Spleen (tissue), 11 donors: ENCODE measurements at regions not wholly inside any gene's neighbourhood (a gene's known extent, or its start where the extent isn't known, plus 50 kb on each side); places are given as distances from the start of the nearest gene placed in this dataset.
"Not testable (repeated sequence)": the region's sequence is repeated elsewhere in the genome, so short reads cannot be mapped to it uniquely, and the experiment has no call there.

ENCODE experiments used
- DNase-seq: peaks from one replicate; pipeline ENCODE4 v3.0.0-alpha.2; 2020
- H3K27ac ChIP-seq, 8 donors: fragments of 200-600 bp; sonication (generic) in 7 of 8; 1 replicate in 4 of 8; 2 replicates in 4 of 8; pipeline versions ENCODE4 v1.5.0 to v1.8.0; 2016 to 2021; ENCODE audit warnings: inconsistent platforms in 4 of 8, mild to moderate bottlenecking in 4 of 8, moderate library complexity in 1 of 8
- H3K27me3 ChIP-seq, 7 donors: fragments of 200-600 bp; sonication (generic) in 6 of 7; replicated peaks in 1 of 7; 1 replicate in 4 of 7; 2 replicates in 3 of 7; pipeline versions ENCODE4 v1.5.0 to v1.8.0; 2016 to 2021; ENCODE audit warnings: inconsistent platforms in 3 of 7, mild to moderate bottlenecking in 1 of 7
- H3K36me3 ChIP-seq, 6 donors: fragments of 200-600 bp; sonication (generic) in 5 of 6; 1 replicate in 4 of 6; 2 replicates in 2 of 6; pipeline versions ENCODE4 v1.5.0 to v1.8.0; 2016 to 2021; ENCODE audit warnings: inconsistent platforms in 2 of 6
- H3K4me1 ChIP-seq, 6 donors: fragments of 200-600 bp; sonication (generic) in 5 of 6; 1 replicate in 3 of 6; 2 replicates in 3 of 6; pipeline versions ENCODE4 v1.5.0 to v1.8.0; 2016 to 2021; ENCODE audit warnings: inconsistent platforms in 3 of 6
- H3K4me3 ChIP-seq, 8 donors: fragments of 200-600 bp; sonication (generic) in 7 of 8; 1 replicate in 4 of 8; 2 replicates in 4 of 8; pipeline versions ENCODE4 v1.5.0 to v1.8.0; 2016 to 2021; ENCODE audit warnings: inconsistent platforms in 4 of 8, mild to moderate bottlenecking in 4 of 8, moderate library complexity in 2 of 8
- H3K9me3 ChIP-seq, 8 donors: fragments of 200-600 bp; sonication (generic) in 7 of 8; 1 replicate in 4 of 8; 2 replicates in 4 of 8; pipeline versions ENCODE4 v1.5.0 to v1.8.0; 2016 to 2021; ENCODE audit warnings: inconsistent platforms in 4 of 8
- CTCF ChIP-seq, 11 experiments: fragments of 200-600 bp in 7 of 11; fragments of 450-650 bp in 4 of 11; sonication (generic) in 4 of 11; IDR thresholded peaks in 8 of 11; conservative IDR thresholded peaks in 3 of 11; 1 replicate in 7 of 11; 2 replicates in 4 of 11; pipeline versions ENCODE4 v1.4.0 to v1.8.0; 2016 to 2021; ENCODE audit warnings: antibody characterized with exemption in 11 of 11, inconsistent platforms in 4 of 11, mild to moderate bottlenecking in 1 of 11
- POLR2A ChIP-seq, 3 donors: fragments of 450-650 bp; IDR thresholded peaks; one replicate each; pipeline ENCODE4 v1.5.1; 2017; ENCODE audit warnings: antibody characterized with exemption in 3 of 3, mild to moderate bottlenecking in 1 of 3
- POLR2AphosphoS5 ChIP-seq, 3 donors: sonication (generic); formaldehyde crosslinking; IDR thresholded peaks; one replicate each; pipeline ENCODE4 v1.5.1; 2017; ENCODE audit warnings: antibody characterized with exemption in 3 of 3
- WGBS, 5 donors: extraction: QIAGEN DNeasy Blood & Tissue Kit in 3 of 5; methylation state at CpG; one replicate each; pipeline versions ENCODE4 v1.1.5 to v1.1.7; 2013 to 2018; 5-methylcytosine and 5-hydroxymethylcytosine counted together
- intact Hi-C: fragments of 100-400 bp; cut with DNase I; formaldehyde crosslinking; loops from one replicate; pipeline ENCODE4 v1.15.0; 2023; ENCODE audit warnings: low total_unique reads
- donor health status: healthy with polysubstance abuse.
- donor health status: DM: no; HTN: no; CAD: no; lungs with moderate emphysema.
- donor health status: DM: no; HTN: no; CAD: no.
- donor health status: Bipolar disorder and iron deficiency.
- donor health status: healthy.
- donor health status: DM: no; HTN: no; CAD: no.
- donor health status: DM: yes; HTN: yes; CAD: no.

GRCh38 chr10:8283986-8284385, 229.5 kb downstream of the GATA3 start:
- 88 to 95% (median 91%) methylated on average over 11 of the region's 11 CpGs for WGBS, 5 donors
- no peak overlapping the region for H3K4me3 ChIP-seq
- H3K27ac ChIP-seq: no peak overlapping the region
- no peaks in the 10 kb centered on the region for H3K4me1 ChIP-seq
- H3K27me3 ChIP-seq: peaks cover 0 to 14% (median 0%) of the 10 kb centered on the region in 7 donors
- no peak for DNase-seq
- no peaks in the 10 kb centered on the region for H3K36me3 ChIP-seq
- H3K9me3 ChIP-seq: no peaks in the 10 kb centered on the region
- TF ChIP-seq CTCF (IDR thresholded peaks at IDR 0.05 in 8 of 11, conservative IDR thresholded peaks at IDR 0.05 in 3 of 11) (no peak), POLR2A (IDR thresholded peaks at IDR 0.05) (no peak), POLR2AphosphoS5 (IDR thresholded peaks at IDR 0.05) (no peak)
- intact Hi-C loops: no loop called here

GRCh38 chr10:8285970-8286369, 231.5 kb downstream of the GATA3 start:
- H3K4me3 ChIP-seq, H3K9me3 ChIP-seq, H3K36me3 ChIP-seq, DNase-seq, H3K27me3 ChIP-seq, intact Hi-C loops, H3K27ac ChIP-seq, H3K4me1 ChIP-seq: not testable (repeated sequence)
- 74 to 95% (median 84%) methylated on average over 2 to 4 of the region's 4 CpGs for WGBS, 5 donors

- H3K9me3 ChIP-seq: no peaks in the 10 kb centered on the region
- TF ChIP-seq CTCF (IDR thresholded peaks at IDR 0.05 in 8 of 11, conservative IDR thresholded peaks at IDR 0.05 in 3 of 11): no peak
- no peak for TF ChIP-seq POLR2A (IDR thresholded peaks at IDR 0.05)
- TF ChIP-seq POLR2AphosphoS5 (IDR thresholded peaks at IDR 0.05): no peak
- 83 to 91% (median 87%) methylated on average over 9 of the region's 9 CpGs for WGBS, 5 donors
- H3K27ac ChIP-seq: no peak overlapping the region
- no peaks in the 10 kb centered on the region for H3K27me3 ChIP-seq
- intact Hi-C loops: no loop called here
- H3K36me3 ChIP-seq: no peaks in the 10 kb centered on the region
- DNase-seq: no peak
- no peaks in the 10 kb centered on the region for H3K4me1 ChIP-seq
- no peak overlapping the region for H3K4me3 ChIP-seq
Observed at GRCh38 chr10:8288600-8288999, 234.1 kb downstream of the GATA3 start.

- no peak overlapping the region for H3K4me3 ChIP-seq
- intact Hi-C loops: no loop called here
- TF ChIP-seq POLR2A (IDR thresholded peaks at IDR 0.05) (no peak), POLR2AphosphoS5 (IDR thresholded peaks at IDR 0.05) (no peak), CTCF (IDR thresholded peaks at IDR 0.05 in 8 of 11, conservative IDR thresholded peaks at IDR 0.05 in 3 of 11) (no peak)
- DNase-seq: no peak
- no peak overlapping the region for H3K27ac ChIP-seq
- H3K36me3 ChIP-seq: no peaks in the 10 kb centered on the region
- H3K27me3 ChIP-seq: no peaks in the 10 kb centered on the region
- WGBS, 5 donors: 74 to 88% (median 87%) methylated on average over 4 of the region's 4 CpGs
- no peaks in the 10 kb centered on the region for H3K9me3 ChIP-seq
- no peaks in the 10 kb centered on the region for H3K4me1 ChIP-seq
Observed at GRCh38 chr10:8289186-8289924, 234.9 kb downstream of the GATA3 start.
